HEK293 (cell line): ENCODE measurements at regions not wholly inside any gene's neighbourhood (a gene's known extent, or its start where the extent isn't known, plus 50 kb on each side); places are given as distances from the start of the nearest gene placed in this dataset.

Experiments used
- YY1 ChIP-seq: fragments of 450-650 bp; formaldehyde crosslinking; IDR thresholded peaks from 2 replicates; pipeline ENCODE4 v1.5.1; 2018; ENCODE audit warnings: missing biosample characterization, missing genetic modification characterization
- ZBTB48 ChIP-seq: fragments of 450-650 bp; formaldehyde crosslinking; IDR thresholded peaks from 2 replicates; pipeline ENCODE4 v1.5.1; 2016; ENCODE audit warnings: missing biosample characterization, missing genetic modification characterization
- ZBTB8A ChIP-seq: fragments of 450-650 bp; formaldehyde crosslinking; IDR thresholded peaks from 2 replicates; pipeline ENCODE4 v1.5.1; 2016; ENCODE audit warnings: missing biosample characterization, missing genetic modification characterization
- ZFP3 ChIP-seq: fragments of 450-650 bp; formaldehyde crosslinking; IDR thresholded peaks from 2 replicates; pipeline ENCODE4 v1.5.1; 2016; ENCODE audit warnings: low read depth, missing biosample characterization, missing genetic modification characterization
- ZNF311 ChIP-seq: fragments of 450-650 bp; formaldehyde crosslinking; IDR thresholded peaks from 2 replicates; pipeline ENCODE4 v1.5.1; 2017; ENCODE audit warnings: missing biosample characterization, missing genetic modification characterization, borderline replicate concordance
- ZNF341 ChIP-seq: fragments of 450-650 bp; formaldehyde crosslinking; IDR thresholded peaks from 2 replicates; pipeline ENCODE4; 2016; ENCODE audit warnings: low read depth, missing biosample characterization, missing genetic modification characterization
- ZNF416 ChIP-seq: fragments of 450-650 bp; formaldehyde crosslinking; IDR thresholded peaks from 2 replicates; pipeline ENCODE4 v1.5.1; 2016; ENCODE audit warnings: missing biosample characterization, missing genetic modification characterization
- ZNF433 ChIP-seq: fragments of 450-650 bp; formaldehyde crosslinking; IDR thresholded peaks from 2 replicates; pipeline ENCODE4 v1.5.1; 2016; ENCODE audit warnings: missing biosample characterization, missing genetic modification characterization, low read depth
- ZNF488 ChIP-seq: fragments of 450-650 bp; formaldehyde crosslinking; IDR thresholded peaks from 2 replicates; pipeline ENCODE4 v1.5.1; 2016; ENCODE audit warnings: missing biosample characterization, missing genetic modification characterization
- ZNF501 ChIP-seq: fragments of 450-650 bp; formaldehyde crosslinking; IDR thresholded peaks from 2 replicates; pipeline ENCODE4 v1.5.1; 2016; ENCODE audit warnings: missing biosample characterization, missing genetic modification characterization
- ZSCAN4 ChIP-seq: fragments of 450-650 bp; formaldehyde crosslinking; IDR thresholded peaks from 2 replicates; pipeline ENCODE4 v1.5.1; 2017; ENCODE audit warnings: missing biosample characterization, missing genetic modification characterization
- TF ChIP-seq, protein P1 (sequence below): fragments of 450-650 bp; formaldehyde crosslinking; IDR thresholded peaks from 2 replicates; pipeline ENCODE4 v1.5.1; 2016; ENCODE audit warnings: missing biosample characterization, missing genetic modification characterization
- TF ChIP-seq, protein P2 (sequence below): fragments of 450-650 bp; IDR thresholded peaks from 2 replicates; pipeline ENCODE4 v1.5.1; 2018; ENCODE audit warnings: missing biosample characterization, missing genetic modification characterization
- TF ChIP-seq, protein P3 (sequence below): IDR thresholded peaks from 2 replicates; pipeline ENCODE4 v1.6.1; 2011; ENCODE audit warnings: mild to moderate bottlenecking, low read depth, low read length, borderline replicate concordance

DNA sequence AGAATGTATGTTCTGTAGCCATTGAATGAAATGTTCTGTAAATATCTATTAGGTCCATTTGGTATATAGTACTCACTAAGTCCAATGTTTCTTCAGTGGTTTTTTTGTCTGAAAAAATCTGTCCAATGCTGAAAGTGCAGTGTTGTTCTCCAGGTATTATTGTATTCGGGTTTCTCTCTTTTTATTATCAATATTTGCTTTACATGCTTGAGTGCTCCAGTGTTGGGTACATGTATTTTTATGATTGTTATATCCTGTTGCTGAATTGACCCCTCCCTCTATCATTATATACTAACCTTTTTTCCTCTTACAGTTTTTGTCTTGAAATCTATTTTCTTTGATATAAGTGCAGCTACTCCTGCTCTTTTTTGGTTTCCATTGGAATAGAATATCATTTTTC lies 382.2 kb downstream of the CCER1 start:
- TF ChIP-seq ZNF416 (tag by site-specific recombination) (no peak), ZNF311 (tag by site-specific recombination) (no peak), ZBTB8A (tag by site-specific recombination) (no peak), ZNF341 (tag by site-specific recombination) (no peak), YY1 (no peak), ZBTB48 (tag by site-specific recombination) (no peak), ZSCAN4 (no peak), ZFP3 (tag by site-specific recombination) (no peak), ZNF501 (tag by site-specific recombination) (no peak), ZNF488 (tag by site-specific recombination) (no peak), ZNF433 (tag by site-specific recombination) (no peak)
- TF ChIP-seq, protein P1, sequence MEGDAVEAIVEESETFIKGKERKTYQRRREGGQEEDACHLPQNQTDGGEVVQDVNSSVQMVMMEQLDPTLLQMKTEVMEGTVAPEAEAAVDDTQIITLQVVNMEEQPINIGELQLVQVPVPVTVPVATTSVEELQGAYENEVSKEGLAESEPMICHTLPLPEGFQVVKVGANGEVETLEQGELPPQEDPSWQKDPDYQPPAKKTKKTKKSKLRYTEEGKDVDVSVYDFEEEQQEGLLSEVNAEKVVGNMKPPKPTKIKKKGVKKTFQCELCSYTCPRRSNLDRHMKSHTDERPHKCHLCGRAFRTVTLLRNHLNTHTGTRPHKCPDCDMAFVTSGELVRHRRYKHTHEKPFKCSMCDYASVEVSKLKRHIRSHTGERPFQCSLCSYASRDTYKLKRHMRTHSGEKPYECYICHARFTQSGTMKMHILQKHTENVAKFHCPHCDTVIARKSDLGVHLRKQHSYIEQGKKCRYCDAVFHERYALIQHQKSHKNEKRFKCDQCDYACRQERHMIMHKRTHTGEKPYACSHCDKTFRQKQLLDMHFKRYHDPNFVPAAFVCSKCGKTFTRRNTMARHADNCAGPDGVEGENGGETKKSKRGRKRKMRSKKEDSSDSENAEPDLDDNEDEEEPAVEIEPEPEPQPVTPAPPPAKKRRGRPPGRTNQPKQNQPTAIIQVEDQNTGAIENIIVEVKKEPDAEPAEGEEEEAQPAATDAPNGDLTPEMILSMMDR (tag by site-specific recombination) = no peak
- TF ChIP-seq, protein P2, sequence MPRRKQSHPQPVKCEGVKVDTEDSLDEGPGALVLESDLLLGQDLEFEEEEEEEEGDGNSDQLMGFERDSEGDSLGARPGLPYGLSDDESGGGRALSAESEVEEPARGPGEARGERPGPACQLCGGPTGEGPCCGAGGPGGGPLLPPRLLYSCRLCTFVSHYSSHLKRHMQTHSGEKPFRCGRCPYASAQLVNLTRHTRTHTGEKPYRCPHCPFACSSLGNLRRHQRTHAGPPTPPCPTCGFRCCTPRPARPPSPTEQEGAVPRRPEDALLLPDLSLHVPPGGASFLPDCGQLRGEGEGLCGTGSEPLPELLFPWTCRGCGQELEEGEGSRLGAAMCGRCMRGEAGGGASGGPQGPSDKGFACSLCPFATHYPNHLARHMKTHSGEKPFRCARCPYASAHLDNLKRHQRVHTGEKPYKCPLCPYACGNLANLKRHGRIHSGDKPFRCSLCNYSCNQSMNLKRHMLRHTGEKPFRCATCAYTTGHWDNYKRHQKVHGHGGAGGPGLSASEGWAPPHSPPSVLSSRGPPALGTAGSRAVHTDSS = no peak
- TF ChIP-seq, protein P3, sequence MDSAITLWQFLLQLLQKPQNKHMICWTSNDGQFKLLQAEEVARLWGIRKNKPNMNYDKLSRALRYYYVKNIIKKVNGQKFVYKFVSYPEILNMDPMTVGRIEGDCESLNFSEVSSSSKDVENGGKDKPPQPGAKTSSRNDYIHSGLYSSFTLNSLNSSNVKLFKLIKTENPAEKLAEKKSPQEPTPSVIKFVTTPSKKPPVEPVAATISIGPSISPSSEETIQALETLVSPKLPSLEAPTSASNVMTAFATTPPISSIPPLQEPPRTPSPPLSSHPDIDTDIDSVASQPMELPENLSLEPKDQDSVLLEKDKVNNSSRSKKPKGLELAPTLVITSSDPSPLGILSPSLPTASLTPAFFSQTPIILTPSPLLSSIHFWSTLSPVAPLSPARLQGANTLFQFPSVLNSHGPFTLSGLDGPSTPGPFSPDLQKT = no peak
